Stimulated activated naive CD8-positive, alpha-beta T cell treated with anti-CD3 and anti-CD28 coated beads, Interleukin-15, Interleukin-2, amounts not matched to agents 100 U/mL and 50 U/mL, for 24 hours (primary cell): ENCODE measurements at regions not wholly inside any gene's neighbourhood (a gene's known extent, or its start where the extent isn't known, plus 50 kb on each side); places are given as distances from the start of the nearest gene placed in this dataset.

ENCODE experiments used
- ATAC-seq: fragments of 150-1000 bp; cut with Tn5 transposase; one replicate; pipeline ENCODE4 v1.10.0; 2021
- DNase-seq: peaks from one replicate; pipeline ENCODE4 v3.0.0; 2021

DNA sequence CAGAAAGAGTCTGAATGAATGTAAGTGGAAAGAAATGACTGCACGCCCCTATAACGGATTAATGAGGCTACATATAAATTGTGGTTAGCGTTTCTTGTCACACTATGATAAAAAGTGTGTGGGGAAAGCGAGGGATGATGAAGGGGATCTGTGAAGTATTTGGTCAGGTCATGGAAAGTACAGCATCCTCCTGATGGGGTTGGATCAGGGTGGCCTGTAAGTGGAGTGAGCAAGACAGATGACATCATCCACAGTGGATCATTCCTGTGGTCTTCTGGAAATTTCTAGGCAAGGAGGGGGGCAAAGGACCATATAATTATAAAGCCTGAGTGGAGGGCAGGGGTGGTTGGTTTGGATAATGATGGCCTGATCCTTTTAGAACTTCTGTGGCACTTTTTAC lies 606.0 kb downstream of the INHBA start:
- ATAC-seq (no peak), DNase-seq (no peak)

DNA sequence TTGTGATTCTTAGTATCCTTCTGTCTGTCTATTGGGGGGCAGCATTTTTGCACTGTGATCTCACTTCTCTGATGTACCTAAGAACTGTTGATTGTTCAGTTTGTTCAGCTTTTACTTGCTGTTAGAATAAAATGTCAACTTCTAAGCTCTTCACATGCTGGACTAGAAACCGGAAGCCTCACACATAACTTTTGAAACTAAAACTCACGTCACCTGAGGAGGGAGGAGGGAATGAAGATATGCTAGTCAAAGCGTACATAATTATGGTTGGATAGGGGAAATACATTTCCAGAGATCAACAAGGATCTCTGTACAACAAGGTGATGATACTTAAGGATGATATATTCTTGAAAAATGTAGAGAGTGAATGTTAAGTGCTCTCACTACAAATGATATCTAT lies 609.7 kb downstream of the INHBA start:
- ATAC-seq (no peak), DNase-seq (no peak)

DNA sequence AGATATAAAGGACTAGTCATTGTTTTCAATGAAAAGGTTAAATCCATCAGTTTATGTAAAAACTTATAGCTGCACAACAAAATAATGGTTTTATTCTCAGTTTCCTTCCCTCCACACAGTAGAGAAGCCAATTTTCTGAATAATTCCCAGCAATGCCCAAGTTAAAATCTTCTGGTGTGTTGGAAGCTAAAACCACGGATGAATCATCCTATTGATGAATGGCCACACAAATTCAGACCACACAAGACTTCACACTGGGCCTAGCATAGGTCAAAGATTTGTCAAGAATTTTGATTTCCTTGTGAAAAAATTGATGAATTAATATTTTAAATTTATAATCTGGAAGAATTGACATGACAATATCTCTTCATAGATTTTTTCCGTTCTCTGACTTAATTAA lies 617.6 kb downstream of the INHBA start:
- DNase-seq (no peak), ATAC-seq (no peak)

DNA sequence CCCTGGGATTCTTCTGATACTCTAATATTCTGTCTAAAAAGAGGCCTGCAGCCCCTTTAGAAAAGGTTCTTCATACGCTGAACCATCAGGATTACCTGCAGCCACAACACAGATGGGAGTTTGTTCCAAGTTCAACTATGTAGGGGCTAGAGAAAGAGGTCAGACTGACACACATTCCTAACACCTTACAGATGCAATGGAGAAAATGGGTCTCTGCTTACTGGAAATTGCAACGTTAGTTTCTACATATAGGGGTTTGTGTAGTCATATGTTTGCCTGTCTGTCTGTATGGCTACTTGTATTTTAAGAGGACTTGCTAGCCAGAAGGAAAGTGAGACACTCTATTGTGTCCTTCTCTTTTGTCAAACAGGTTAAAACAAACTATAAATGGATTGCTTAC lies 618.5 kb downstream of the INHBA start:
- DNase-seq (no peak), ATAC-seq (no peak)

DNA sequence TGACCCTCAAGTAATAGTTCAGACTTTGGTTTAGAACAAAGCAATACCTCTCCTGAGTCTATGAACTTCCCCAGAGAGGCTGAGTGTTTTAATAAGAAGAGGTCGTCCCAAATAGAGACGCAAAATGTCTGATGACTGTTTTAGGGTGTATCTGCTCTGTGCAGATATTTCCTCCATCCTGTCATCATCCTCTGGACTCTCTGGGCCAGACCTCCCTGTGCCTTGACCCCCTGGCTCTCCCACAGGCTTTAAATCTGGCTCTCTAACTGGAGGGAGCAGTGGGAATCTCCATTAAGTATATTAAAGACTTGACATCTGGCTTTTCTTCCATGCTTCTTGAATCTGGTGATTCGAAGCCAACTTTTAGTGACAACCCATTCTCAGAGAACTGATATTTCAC lies 633.3 kb downstream of the INHBA start:
- ATAC-seq (no peak), DNase-seq (no peak)

DNA sequence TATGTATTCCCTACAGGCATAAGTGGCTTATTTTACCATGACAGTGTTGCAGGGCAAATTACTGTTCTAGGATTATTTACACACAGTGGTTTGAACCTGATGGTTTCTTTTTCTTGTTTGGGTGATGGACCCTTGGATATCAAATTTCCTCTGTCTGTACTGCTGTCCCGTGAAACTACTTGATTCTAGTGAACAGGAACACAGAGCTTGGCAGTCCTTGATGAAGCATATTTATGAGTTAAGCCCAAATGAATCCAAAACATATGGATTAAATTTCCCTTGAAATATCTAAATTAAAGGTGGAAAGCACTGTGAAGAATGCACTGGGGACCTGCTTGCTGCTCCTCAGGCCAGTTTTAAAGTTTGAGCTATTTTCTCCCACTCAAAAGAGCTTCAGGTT lies 635.3 kb downstream of the INHBA start:
- no peak for ATAC-seq
- DNase-seq, result no peak

DNA sequence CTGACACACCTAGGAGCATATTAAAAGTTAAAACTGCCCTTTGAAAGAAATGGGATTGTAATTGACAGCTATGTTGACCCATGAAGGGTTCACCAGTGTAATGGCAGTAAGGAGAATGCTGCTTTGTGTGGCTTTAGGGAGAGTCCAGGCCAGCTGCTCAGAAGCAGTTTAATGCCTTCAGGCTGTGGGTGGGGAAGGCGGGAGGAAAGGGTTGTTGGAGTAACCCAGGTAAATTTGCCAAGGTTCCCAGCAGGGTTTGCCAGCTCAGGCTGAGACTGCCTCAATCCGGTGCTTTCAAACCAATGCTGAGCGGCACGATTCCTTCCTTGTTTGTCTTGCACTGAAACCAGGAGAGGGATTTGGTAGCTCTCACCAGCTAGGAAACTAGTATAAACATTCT lies 637.2 kb downstream of the INHBA start:
- ATAC-seq (no peak), DNase-seq (no peak)

DNA sequence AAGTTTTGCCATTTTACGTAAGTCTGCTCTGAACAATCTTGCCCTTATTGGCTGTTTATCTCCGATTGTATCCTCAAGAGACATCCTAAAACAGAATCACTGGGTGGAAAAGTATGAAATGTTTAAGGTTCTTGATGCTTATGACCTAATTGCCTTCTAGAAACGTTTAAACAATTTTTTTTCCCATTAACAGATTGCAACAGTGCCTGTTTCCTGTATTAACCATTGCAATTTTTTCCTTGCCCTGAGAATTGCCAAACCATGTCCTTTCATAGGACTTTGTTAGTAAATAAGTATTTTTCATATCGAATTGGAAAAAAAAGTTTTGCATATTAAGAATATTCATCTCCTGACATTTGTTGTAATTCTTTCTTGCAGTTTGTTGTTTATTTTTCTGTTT lies 639.8 kb downstream of the INHBA start:
- ATAC-seq (no peak), DNase-seq (no peak)

DNA sequence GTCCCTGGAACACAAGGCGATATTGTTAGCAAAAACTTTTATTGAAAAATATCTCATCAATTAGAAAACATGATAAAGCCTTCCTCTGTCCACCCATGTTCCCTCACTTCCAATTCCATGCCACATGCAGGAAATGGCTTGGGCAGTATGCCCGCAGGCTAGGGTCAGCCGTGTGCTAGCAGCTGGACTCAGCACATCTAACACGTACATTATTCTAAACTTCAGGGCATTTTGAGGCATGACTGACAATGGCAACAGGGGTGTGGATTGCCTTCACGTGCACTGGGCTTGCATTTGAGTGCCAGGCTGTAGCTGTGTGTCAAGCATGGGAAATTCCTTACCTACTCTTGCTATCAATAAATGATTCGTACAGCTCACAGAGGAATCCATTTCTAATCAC lies 642.1 kb downstream of the INHBA start:
- ATAC-seq, result no peak

DNA sequence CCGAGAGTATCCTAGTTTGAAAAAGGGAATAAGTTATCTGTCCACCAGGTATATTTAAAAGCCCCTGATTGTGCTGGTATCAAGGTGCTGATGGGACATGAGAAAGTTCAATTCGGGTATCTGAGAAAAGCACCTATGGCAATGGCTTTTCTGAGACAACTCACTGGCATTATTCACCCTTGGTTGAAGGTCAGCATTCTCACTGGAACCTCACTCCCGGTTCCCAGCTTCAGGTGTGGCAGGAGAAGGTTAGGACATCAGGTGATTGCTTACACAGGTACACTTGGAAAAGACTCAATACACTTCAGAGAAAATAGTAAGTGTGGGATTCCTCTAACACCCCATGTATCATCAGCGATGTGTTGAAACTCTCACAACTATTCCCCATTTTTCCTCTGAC lies 643.1 kb downstream of the INHBA start:
- DNase-seq (no peak), ATAC-seq (no peak)

More for the DNA sequence above, 642.1 kb downstream of the INHBA start:
- DNase-seq, result no peak

DNA sequence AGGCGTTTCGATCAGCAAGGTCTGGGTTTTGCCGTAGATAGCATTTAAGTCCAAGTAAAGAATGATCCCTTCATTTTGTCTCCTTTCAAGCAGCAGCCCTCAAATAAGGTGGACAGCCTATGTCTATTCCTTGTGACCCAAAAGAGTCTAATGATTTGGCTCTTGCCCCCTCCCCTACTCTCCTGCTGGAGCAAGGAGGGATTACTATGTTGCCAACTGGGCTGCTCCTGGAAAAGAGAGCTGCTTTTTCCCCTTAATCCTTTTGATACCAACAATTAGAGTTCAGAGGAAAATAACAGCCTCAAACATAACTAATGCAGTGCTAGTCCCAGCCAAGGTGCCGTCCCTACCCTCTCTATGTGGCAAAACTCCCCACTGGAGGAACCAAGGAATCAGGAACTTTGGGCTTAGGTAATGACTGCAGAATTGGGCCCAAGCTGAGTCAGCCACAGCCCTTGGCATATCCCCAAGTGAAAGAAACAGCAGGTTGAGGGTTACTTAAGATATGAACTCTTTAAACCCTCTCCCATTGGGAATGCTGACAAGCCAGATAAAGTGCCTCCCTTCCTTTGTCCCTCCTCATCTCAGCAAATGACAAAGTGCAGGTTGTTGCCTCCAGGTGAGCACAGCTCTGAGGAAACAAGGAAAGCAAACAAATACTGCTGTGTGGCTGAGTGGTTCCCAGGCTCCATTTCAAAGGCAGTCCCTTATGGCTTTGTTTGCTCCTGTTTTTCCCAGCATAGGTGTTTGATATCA lies 643.7 kb downstream of the INHBA start:
- ATAC-seq, result no peak
- DNase-seq, result no peak

DNA sequence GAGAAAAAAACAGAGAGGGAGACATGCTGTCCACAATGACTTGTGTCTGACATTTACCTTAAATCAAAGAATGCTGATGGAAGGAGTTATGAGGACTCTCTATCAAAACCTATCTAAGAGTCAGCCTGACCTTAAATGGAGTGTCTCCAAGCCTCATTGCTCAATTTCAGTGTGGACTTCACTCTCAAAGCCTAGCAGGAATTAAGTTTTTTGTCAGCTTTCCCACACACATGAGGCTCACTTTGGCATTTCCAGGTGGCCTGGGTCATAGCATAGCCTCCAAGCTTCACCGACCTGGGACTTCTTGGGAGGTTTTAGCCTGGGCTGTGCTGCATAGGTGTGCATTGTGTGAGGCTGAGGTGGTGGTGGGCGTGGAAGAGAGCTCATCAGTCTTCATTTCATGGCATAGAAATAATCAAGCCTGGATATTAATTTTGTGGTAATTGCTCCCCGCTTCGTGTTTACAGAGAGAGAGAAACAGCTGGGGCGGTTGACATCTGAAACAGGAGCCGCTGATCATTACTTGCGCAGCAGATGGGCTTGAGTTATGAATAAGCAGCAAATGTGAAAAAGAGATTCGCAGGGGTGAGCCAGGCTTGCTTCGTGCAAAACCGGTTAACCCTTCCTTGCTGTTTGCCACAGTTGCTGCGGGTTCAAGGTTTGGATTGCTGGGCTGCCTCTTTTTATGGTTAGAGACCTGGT lies 647.8 kb downstream of the INHBA start:
- DNase-seq (no peak), ATAC-seq (no peak)

DNA sequence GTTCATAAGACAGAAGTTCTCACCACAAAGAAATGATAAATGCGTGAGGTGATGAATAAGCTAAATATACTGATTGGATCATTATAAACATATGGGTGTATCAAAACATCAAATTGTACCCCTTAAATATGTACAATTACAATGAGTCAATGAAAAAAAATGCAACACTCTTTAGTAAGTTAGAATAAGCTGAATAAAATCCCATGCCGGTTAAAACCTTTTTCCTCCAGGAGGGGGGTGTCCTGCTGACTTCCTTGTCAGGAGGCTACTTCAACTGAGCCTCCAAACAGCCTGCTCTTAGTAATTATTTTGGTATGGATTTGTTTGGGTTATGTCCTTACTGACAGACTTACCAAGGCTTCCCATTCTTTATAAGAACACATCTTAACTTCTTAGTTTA lies 649.1 kb downstream of the INHBA start:
- ATAC-seq, result no peak
- no peak for DNase-seq

DNA sequence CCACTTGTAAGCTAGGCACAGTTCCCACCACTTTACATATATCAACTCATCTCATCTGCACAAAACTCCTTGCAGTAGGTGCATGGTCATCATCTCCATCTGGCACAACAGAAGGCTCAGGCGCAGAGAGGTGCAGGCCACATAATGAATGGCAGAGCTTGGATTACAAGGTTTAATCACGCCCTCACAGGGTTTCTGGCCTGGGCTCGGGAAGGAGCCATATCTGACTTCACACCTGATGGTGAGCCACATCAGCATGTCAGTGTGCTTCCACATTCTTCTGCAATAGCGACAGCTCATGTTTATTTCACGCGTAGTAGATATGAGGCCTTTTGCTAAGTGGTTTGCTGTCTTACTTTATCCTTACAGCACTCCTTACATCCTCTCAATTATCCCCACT lies 650.2 kb downstream of the INHBA start:
- DNase-seq, result no peak

DNA sequence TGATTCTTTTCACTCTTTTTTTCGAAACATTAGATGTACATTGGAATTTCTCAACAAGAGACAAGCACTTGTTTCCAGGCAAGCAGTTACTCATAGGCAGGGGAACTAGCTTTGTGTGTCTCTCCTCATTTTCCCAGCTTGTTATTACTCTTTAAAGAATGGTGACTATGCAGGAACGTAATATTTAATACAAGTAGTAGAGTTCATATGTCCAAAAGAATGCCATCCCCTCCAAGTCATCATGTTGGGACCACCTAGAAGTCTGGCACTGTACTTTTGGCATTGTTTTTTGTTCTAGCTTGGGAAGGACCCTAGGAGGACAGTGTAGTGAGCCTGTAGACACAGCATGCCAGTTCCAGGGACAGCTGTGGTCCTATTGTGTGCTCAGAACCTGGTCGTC lies 650.7 kb downstream of the INHBA start:
- ATAC-seq, result no peak
- no peak for DNase-seq

More for the DNA sequence above, 650.2 kb downstream of the INHBA start:
- no peak for ATAC-seq

DNA sequence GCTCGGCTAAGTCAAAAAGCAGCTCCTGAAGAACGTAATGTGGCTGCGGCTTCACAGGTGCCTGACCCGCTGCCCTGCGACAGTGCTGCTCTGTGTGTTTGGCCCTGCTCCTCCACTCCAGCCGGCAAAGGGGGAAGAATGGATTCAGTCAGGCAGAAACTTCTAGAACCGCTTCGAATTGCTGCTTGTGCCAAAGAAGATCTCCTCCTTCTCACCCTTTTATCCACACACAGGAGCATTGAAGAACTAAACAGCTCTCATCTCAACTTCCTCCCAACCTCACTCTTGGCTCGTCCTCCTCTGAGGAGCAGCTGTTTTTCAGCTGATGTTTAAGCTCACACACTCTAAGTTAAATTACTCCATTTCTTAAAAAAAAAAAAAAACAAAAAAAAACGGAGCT lies 651.4 kb downstream of the INHBA start:
- ATAC-seq (no peak), DNase-seq (no peak)

DNA sequence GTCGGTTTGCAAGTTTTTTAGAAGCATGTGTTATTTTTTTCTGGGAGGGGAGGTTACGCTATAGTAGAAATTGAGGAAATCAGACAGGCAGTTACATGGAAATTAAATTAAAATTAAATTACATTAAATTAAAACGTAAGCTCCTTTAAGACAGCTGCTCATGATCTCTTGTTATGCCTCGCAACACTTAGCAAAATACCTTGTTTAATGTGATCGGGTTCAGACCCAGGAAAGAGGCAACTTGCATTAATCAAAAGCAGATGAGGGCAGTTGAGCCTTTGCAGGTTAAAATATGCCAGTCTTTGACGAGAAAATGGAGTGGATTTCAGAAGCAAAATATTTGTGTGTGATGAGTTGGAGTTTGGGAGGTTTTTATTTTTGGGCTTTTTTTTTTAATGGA lies 651.8 kb downstream of the INHBA start:
- no peak for DNase-seq
- no peak for ATAC-seq

DNA sequence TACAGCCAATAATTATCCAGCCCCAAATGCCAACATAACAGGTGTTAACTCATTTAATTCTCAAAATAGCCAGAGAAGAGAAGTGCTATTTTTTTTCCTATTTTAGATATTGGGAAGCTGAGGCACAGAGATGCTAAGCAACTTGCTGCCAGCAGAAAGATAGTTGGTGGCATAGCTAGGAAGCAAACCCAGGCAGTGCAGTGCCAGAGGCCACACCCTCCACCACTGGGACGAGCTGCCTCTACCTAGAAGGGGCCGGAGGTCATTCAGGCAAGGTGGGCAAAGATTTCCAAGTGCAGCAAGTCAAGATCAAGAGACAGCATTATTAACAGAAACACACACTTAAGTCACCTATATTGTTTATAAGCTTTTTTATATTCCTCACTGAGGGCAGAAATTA lies 654.1 kb downstream of the INHBA start:
- ATAC-seq (no peak), DNase-seq (no peak)

DNA sequence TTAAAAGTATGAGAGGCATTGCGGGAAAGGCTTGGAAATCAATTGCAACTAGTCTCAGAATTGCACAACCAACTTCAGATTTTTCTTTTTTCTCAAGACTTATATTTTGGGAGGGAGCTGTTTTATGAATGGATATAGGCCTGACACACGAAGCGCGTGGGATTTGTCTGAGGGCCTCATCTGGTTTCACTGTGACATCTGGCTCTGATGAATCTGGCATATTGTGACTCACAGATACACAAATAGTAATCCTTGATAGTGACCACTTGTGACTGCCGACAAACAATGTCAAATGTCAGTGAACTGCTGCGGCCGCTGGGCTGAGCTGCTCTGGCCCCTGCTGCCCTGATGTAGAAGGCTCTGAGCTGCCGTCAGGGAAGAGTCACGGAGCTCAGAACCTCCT lies 655.1 kb downstream of the INHBA start:
- ATAC-seq (no peak), DNase-seq (no peak)

DNA sequence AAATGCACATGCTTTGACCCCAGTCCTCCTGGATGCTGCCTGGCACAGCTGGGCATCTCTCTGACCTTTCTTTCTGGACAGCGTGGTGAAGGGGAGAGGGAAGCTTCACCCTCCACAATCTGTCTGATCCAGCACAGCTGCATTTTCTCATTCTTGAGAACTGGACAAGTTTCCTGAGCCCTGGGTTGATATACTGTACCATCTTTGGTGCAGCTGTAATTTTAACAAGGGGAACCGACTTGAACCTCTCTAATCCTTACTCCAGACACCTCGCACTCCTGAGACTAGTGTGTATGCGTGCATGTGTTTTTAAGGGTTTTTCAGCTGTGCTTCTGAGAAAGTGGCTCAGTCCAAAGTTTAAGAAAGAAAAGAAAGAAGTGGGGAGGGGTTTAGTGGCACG lies 655.7 kb downstream of the INHBA start:
- DNase-seq, result no peak
- ATAC-seq, result no peak

DNA sequence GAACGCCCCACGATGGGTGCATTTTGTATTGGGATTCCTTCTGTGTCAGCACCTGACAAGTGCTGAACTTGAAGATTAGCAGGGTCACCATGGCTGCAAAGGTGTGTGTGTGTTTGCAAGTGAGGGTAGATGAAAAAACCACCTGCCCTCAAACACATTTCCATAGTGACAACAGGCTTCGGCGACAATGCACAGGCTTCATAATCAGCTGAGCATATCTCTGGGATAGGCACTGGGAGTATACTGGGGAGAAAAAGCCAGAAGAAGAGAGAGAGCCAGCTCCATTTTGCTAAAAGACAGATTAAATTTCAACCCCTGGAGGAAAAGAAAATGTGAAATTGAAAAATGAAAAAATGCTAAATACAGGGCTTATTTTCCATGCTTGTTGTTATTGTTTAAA lies 656.1 kb downstream of the INHBA start:
- DNase-seq (no peak), ATAC-seq (no peak)

DNA sequence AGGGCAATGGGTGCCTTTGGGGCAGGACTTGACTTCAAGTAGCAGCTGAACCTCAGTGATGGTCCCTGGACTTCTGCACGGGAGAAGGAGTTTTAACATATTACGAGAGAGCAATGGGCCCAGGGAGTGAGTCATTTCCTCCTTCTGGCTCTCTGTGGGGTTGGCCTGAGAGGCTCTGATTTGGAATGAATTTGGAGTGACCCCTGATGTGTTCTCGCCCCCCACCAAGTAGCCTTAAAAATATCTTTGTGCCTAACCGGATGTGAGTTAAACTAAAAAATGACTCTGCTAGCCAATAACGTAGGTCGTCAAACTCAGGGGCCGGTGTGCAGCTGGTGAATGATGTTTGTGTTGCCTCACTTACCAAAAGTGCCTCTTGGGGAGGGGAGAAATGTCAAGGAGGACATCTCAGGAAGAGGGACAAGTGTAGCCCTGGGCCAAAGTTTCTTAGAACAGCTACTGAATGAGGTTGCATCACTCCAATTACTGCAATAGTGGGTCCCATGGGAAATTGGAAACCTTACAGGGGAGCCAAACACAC lies 656.6 kb downstream of the INHBA start:
- DNase-seq, result no peak

DNA sequence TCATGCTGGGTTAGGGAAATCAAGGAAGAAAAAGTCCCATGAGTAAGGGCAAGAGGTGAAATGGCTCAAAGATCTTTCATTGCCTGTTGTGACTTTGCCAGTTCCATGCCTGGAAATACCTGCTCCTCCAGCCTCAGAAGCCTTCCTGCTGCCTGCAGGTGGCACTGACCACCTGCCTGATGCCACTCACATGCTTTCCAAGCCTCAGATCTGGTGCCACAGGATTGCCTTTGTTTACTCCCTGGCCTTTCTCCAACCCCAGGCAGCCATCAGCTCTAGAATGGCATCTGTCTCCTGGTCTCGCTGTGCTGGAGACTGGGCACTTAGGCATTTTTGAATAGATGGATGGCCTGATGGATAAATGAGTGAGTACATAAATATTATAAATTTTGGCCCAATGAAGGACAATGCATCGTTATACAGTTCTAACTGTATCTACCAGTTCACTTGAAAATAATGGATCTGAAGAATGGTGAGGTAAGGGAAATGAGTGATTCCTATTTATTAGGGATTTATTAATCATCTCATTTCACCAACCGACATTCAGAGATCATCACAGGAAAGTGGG lies 657.2 kb downstream of the INHBA start:
- ATAC-seq (no peak), DNase-seq (no peak)

More for the DNA sequence above, 656.6 kb downstream of the INHBA start:
- no peak for ATAC-seq
